HFFc6 (cell line): ENCODE measurements at regions not wholly inside any gene's neighbourhood (a gene's known extent, or its start where the extent isn't known, plus 50 kb on each side); places are given as distances from the start of the nearest gene placed in this dataset.

Experiments used
- DNase-seq: peaks from one replicate; pipeline ENCODE4 v3.0.0-alpha.2; 2018
- H3K27ac Mint-ChIP-seq: 2 replicates; pipeline ENCODE4 v1.8.0; 2020; ENCODE audit warnings: mild to moderate bottlenecking, mixed read lengths
- H3K27me3 Mint-ChIP-seq: 2 replicates; pipeline ENCODE4 v1.8.0; 2021; ENCODE audit warnings: mild to moderate bottlenecking, moderate library complexity, mixed read lengths; ENCODE audit not compliant: insufficient read depth
- H3K36me3 Mint-ChIP-seq: 2 replicates; pipeline ENCODE4 v1.8.0; 2021; ENCODE audit warnings: low read depth, mixed read lengths
- H3K4me1 Mint-ChIP-seq: 2 replicates; pipeline ENCODE4 v1.8.0; 2020; ENCODE audit warnings: low read depth, mixed read lengths
- H3K4me3 Mint-ChIP-seq: 2 replicates; pipeline ENCODE4 v1.8.0; 2020; ENCODE audit warnings: mild to moderate bottlenecking, moderate library complexity, mixed read lengths
- H3K9me3 Mint-ChIP-seq: 2 replicates; pipeline ENCODE4 v1.8.0; 2020; ENCODE audit warnings: mild to moderate bottlenecking, mixed read lengths
- TF ChIP-seq, protein P1 (sequence below): fragments of 200-600 bp; sonication (generic); IDR thresholded peaks from 2 replicates; pipeline ENCODE4 v1.5.0; 2021; ENCODE audit warnings: antibody characterized with exemption, mild to moderate bottlenecking

DNA sequence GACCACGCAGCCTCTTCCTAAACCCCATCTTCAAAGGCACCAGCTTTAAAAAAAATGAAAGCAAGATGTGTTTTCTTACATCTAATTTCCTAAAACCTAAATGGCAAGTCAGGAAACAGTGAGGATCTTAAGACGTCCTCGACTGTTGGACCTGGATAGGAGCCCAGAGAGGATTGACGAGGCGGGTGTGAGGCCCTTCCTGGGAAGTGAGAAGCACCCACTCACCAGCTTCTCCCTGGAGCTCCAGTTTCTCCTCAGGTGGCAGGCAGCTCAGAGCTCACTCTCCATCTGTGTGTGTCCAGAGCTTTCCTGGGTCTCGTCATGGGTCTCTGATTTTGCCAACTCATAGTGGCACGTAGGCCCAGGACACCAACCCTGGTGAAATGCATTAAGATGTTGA, 614.0 kb upstream of the AUTS2 start:
- TF ChIP-seq, protein P1, sequence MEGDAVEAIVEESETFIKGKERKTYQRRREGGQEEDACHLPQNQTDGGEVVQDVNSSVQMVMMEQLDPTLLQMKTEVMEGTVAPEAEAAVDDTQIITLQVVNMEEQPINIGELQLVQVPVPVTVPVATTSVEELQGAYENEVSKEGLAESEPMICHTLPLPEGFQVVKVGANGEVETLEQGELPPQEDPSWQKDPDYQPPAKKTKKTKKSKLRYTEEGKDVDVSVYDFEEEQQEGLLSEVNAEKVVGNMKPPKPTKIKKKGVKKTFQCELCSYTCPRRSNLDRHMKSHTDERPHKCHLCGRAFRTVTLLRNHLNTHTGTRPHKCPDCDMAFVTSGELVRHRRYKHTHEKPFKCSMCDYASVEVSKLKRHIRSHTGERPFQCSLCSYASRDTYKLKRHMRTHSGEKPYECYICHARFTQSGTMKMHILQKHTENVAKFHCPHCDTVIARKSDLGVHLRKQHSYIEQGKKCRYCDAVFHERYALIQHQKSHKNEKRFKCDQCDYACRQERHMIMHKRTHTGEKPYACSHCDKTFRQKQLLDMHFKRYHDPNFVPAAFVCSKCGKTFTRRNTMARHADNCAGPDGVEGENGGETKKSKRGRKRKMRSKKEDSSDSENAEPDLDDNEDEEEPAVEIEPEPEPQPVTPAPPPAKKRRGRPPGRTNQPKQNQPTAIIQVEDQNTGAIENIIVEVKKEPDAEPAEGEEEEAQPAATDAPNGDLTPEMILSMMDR: no peak
- no peak overlapping the region for H3K27ac Mint-ChIP-seq
- H3K4me3 Mint-ChIP-seq: no peak overlapping the region
- DNase-seq: no peak
- H3K9me3 Mint-ChIP-seq: peaks cover 56% of the 10 kb centered on the region
- no peaks in the 10 kb centered on the region; the same call in 1 of the 2 replicates for H3K36me3 Mint-ChIP-seq
- H3K4me1 Mint-ChIP-seq: peaks cover 5% of the 10 kb centered on the region; the same call in 1 of the 2 replicates
- H3K27me3 Mint-ChIP-seq: no peaks in the 10 kb centered on the region; the same call in 1 of the 2 replicates

DNA sequence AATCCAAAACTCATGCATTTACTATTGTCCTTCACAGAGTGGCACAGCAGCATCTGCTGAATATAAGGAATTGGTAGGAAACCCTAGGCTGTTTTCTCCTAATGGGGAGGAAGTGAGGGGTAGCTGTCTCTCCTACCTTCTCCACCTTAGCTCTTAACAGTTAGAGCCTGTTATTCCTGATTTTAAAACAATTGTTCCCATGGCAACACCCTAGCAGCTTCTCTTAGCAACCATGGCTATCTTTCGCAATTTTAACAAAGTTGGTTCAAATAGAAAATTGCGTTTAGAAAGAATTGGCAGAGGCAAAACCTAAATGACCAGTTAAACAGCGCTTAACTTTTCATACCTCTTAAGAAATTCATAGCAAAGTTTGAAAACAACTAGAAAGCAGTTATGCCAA, 603.4 kb upstream of the AUTS2 start:
- H3K4me3 Mint-ChIP-seq: no peak overlapping the region
- DNase-seq: no peak
- peaks cover 46% of the 10 kb centered on the region for H3K9me3 Mint-ChIP-seq
- no peak overlapping the region for H3K27ac Mint-ChIP-seq
- peaks cover 5% of the 10 kb centered on the region; the same call in 1 of the 2 replicates for H3K36me3 Mint-ChIP-seq
- no peaks in the 10 kb centered on the region for H3K4me1 Mint-ChIP-seq
- TF ChIP-seq, protein P1: no peak
- H3K27me3 Mint-ChIP-seq: no peaks in the 10 kb centered on the region

DNA sequence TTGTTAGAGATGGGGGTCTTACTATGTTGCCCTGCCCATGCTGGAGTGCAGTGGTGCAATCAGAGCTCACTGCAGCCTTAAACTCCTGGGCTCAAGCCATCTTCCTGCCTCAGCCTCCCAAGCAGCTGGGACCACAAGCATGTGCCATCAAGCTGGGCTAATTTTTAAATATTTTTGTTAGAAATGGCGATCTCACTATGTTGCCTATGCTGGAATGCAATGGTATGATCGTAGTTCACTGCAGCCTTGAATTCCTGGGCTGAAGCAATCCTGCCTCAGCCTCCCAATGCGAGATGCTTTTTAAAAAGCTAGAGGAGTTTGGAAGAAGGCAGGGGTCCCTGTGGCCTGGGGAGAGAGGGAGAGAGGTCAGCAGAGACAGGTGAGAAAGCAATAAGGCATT, 600.1 kb upstream of the AUTS2 start:
- H3K27me3 Mint-ChIP-seq: peaks cover 4% of the 10 kb centered on the region; the same call in 1 of the 2 replicates
- H3K9me3 Mint-ChIP-seq: peaks cover 65% of the 10 kb centered on the region
- no peak for DNase-seq
- no peak overlapping the region for H3K27ac Mint-ChIP-seq
- no peaks in the 10 kb centered on the region for H3K4me1 Mint-ChIP-seq
- H3K36me3 Mint-ChIP-seq: peaks cover 7% of the 10 kb centered on the region
- TF ChIP-seq, protein P1: no peak
- H3K4me3 Mint-ChIP-seq: no peak overlapping the region

DNA sequence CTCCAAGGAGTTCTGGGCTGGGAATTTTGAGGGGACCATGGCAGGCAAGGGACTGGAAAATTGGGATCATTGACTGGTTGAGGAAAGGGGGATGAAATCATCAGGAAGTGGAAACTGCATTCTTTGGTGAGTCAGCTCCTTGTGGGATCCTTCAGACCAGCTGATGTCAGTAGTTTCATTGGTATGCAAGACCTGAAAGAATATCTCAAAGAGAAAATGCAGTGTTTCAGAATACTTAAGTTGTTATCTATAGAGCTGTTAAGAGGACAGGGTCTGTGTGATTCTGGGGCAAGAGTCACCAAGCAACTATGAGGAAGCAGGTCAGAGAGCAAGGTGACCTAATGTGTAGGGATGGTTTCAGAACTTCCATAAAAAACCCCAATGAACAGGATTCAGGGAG, 595.9 kb upstream of the AUTS2 start:
- Mint-ChIP-seq H3K27me3 (peaks cover 4% of the 10 kb centered on the region; the same call in 1 of the 2 replicates), H3K4me3 (no peak overlapping the region), H3K36me3 (peaks cover 7% of the 10 kb centered on the region), H3K9me3 (peaks cover 47% of the 10 kb centered on the region), H3K4me1 (no peaks in the 10 kb centered on the region), H3K27ac (no peak overlapping the region)
- TF ChIP-seq, protein P1: no peak
- no peak for DNase-seq

- Mint-ChIP-seq H3K27ac (no peak overlapping the region), H3K9me3 (peaks cover 30% of the 10 kb centered on the region), H3K4me1 (no peaks in the 10 kb centered on the region), H3K4me3 (no peak overlapping the region), H3K36me3 (no peaks in the 10 kb centered on the region), H3K27me3 (no peaks in the 10 kb centered on the region)
- TF ChIP-seq, protein P1: no peak
- DNase-seq: no peak
Measured at GRCh38 chr7:69012149-69012548, 586.1 kb upstream of the AUTS2 start.

DNA sequence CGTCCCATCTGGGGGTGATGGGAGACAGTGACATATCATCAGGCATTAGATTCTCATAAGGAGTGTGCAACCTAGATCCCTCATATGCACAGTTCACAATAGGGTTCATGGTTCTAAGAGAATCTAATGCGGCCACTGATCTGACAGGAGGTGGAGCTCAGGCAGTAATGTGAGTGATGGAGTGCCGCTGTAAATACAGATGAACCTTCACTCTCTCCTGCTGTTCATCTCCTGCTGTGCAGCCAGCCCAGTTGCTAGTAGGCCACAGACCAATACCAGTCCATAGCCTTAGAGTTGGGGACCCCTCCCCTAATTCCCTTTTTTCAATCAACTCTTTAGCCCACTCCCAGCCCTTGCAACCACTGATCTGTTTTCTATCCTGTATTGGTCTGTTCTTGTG, 581.1 kb upstream of the AUTS2 start:
- no peaks in the 10 kb centered on the region for H3K36me3 Mint-ChIP-seq
- no peaks in the 10 kb centered on the region for H3K27me3 Mint-ChIP-seq
- no peak overlapping the region for H3K27ac Mint-ChIP-seq
- no peak for DNase-seq
- TF ChIP-seq, protein P1: no peak
- no peak overlapping the region for H3K4me3 Mint-ChIP-seq
- H3K4me1 Mint-ChIP-seq: no peaks in the 10 kb centered on the region
- peaks cover 29% of the 10 kb centered on the region for H3K9me3 Mint-ChIP-seq
